HG03354 (cell line): ENCODE measurements at regions not wholly inside any gene's neighbourhood (a gene's known extent, or its start where the extent isn't known, plus 50 kb on each side); places are given as distances from the start of the nearest gene placed in this dataset.

Experiments
- ATAC-seq: cut with Tn5 transposase; IDR thresholded peaks from one replicate; pipeline ENCODE4 v1.9.1; 2021; ENCODE audit warnings: mild to moderate bottlenecking; ENCODE audit not compliant: unreplicated experiment, poor library complexity, severe bottlenecking

- ATAC-seq: no peak
Measured at GRCh38 chr7:41835976-41836530, 133.2 kb upstream of the INHBA start.

GRCh38 chr7:41834805-41835694 is 132.2 kb upstream of the INHBA start:
- ATAC-seq: no peak

GRCh38 chr7:41832941-41833340 is 130.1 kb upstream of the INHBA start:
- ATAC-seq: no peak

DNA sequence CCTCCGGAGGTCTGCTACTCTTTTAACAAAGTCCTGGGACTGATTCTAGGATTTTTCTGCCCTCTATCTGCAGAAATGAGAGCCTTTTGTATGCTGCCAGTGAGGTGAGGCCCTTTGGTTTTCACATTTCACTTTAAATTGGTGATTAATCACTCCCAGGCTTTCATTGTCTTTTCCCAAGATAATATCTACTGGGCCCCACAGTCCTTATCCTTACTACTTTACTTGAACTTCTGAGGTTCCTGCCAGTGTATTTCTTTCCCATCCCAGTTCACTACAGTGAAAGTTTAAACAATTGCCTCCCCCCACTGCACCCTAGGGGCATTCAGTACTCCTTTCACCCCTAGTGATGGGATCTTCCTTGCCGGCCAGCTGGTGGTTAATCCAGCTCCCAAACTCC is 127.4 kb upstream of the INHBA start:
- no peak for ATAC-seq

DNA sequence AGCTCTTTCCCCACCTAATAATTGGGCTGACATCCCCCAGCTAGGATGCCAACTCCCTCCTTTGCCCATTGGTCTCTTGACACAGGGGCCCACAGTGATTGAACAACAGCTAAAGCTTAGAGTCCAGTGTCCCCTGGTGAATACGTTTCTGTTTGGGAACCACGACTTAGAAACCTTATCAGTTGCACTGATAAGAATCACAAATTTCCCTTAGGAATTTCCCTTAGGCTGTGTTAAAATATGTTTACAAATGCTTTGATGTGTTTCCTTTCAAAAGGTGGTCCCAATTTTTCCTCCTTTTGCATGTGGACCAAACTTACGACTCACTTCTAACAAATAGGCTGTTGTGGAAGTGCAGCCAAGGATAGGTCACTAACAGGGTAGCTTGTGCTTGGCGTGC is 126.0 kb upstream of the INHBA start:
- ATAC-seq: no peak

DNA sequence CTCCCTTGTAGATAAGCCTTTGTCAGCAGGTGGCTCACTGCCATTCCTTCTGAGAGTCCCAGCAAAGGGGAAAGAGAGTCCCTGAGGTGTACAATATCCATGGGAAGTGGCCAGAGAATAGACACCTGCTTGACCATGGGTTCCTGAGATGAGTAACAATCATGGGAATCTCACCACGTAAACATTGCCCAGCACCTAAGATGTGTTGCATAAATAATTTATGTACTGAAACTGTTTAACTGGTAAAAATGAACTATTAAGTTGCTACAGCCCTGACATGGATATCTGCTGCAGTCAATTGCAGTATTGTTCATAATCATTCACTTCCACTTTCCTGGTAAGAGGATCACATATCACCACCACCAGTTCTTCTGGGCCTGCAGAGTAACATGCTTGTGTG is 123.8 kb upstream of the INHBA start:
- no peak for ATAC-seq

DNA sequence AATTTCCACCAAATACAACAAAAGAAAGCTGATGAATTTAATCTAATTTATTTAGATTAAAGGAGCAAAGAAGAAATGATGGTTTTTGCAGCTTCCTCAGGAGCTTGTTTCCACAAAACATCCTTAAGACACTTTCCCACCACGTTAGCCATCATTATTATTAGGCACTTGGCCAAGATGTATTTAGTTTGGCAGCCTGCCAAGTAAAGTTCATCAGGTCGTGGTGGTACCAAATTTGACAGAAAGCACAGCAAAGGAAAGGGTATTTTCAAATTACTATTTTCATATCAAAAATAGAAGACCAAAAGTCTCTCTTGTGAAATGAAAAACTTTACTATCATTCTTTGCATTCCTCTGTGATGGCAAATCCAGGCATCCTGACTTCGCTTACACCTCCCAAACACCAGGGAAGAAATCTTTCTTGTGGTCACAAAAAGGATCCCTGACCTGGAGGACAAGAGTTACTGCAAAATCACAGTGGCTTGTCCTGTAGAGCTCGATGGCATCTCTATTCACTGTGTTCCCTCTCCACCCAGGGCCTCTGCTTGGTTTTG is 123.1 kb upstream of the INHBA start:
- ATAC-seq: no peak

- no peak for ATAC-seq
Measured at GRCh38 chr7:41824284-41824683, 121.4 kb upstream of the INHBA start.

DNA sequence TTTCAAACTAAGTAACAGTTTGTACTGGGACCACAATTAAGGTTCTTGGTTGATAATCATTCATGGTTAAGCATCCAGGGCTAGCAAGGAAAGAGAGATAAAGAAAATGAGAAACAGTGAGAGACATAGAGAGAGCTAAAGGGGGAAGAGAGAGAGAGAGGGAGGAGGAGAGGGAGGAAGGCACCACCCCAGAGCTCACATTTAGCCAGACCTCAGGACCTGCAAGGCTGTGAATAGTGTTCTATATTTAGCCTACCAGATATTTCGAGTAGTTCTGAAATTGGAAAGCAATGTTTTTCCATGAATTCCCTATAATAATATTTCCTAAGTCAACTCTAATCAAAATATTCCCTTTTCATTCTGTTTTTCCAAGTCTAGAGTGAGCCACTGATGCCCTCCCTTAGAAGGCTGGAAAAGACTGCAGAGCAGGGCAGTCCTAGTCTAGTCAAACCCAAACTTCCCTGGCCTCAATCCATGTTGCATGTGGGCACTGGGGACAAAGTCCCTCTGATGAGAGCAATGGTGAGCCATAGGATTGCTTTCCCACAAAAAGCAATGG is 119.4 kb upstream of the INHBA start:
- ATAC-seq: no peak

DNA sequence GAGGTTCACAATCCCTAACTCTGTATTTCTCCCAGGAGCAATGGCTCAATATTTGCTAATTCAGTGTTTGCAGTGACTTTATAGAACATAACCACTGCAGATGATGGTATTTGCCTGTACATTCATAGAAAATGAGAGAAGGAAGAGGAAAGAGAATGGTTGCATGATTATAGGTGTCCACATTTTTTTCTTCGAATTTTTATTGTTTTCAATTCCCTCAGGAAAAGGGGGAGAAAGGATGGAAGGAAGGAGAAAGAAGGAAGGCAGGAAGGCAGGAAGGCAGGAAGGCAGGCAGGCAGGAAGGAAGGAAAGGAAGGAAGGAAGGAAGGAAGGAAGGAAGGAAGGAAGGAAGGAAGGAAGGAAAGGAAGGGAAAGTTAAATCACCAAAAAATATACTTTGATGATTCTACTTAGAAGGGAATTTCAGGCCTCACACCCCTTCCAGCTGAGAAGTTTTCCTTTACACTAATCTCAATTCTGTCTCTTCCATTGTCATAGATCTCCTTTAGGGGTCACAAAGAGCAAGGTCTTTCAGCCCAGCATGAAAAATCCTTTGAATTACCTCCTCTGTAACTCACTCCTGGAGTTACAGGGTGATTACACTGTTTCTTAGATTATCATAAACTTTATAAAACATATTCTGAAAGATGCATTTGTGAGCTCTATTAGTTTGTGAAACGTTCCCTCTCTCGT is 118.8 kb upstream of the INHBA start:
- no peak for ATAC-seq

DNA sequence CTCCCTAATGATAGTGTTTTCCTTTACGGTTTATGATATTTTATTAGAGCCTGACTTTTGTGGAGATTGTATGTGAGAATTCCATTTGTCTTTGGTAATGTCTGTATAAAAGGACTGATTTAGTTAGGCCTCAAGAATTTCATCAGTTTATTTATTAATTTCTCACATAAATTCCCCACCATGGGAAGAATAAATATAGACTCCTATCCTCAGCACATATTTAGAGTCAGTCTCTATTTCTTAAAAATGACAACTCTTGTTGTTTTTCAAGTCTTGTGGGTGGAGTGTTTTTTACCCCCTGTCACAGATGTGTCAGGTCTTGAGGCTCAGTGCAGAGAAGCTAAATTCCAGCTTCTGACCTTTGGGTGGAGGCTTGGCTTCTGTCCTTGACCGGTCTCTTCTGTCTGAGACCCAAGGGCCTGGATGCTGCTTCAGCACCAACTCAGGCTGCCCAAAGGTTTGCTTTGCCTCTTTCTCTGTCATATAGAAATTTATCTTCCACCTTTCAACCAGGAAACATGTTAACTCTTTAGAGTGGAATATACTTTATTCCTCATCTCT is 117.3 kb upstream of the INHBA start:
- ATAC-seq: no peak

GRCh38 chr7:41819645-41820044 is 116.8 kb upstream of the INHBA start:
- ATAC-seq: no peak

DNA sequence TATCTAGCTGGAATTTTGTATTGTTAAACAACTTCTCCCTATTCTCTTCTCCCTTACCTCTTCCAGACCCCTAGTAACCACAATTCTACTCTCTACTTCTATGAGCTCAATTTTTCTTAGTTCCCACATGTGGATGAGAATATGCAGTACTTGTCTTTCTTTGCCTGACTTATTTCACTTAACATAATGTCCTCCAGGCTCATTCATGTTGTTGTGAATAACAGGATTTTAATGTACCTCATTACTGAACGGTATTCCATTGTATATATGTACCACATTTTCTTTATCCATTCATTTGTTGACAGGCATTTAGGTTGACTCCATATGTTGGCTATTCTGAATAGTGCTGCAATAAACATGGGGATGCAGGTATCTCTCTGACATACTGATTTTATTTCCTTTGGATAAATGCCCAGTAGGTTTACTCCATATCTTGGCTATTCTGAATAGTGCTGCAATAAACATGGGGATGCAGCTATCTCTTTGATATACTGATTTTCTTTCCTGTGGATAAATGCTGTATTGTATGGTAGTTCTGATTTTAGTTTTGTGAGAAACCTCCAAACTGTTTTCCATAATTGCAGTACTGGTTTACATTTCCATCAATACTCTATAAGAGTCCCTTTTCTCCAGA is 116.0 kb upstream of the INHBA start:
- ATAC-seq: no peak

DNA sequence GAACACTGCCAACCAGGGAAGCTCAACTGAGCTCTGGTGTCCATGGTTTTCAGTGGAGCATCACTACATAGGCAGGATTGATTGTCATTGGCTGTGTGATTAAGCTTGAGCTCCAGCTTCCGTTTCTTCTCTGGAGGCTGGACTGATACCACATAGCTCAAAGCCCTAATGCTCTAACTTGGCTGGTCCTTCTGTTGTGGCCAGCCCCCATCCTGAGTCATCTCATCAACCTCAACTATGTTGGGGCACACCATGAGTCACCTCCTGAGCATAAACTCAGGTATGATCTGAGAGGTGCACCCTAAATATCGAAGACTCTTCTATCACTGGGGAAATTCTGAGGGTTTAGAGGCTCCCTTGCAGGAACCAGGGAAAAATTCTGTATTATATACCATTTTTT is 114.5 kb upstream of the INHBA start:
- ATAC-seq: peak; percentile 48

DNA sequence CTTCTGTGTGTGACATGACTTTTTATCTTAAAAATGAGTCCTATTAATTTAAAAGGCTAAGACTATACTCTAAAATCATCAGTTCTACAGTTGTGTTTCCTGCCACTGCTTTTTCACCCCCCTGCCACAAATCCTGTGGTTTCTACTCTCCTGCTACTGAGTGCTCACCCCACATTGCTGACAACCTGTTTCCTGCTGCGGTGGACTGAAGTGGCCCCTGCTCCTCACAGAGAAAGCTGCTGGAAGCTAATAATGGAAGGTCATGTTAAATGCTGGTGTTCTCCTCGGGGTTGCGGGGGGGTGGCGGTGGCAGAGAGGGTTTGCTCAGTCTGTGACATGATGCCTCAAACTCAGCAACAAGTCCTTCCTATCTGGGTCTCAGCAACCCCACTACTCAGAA is 113.2 kb upstream of the INHBA start:
- ATAC-seq: peak; percentile 66

GRCh38 chr7:41814888-41815287 is 112.0 kb upstream of the INHBA start:
- no peak for ATAC-seq

- ATAC-seq: no peak
Measured at GRCh38 chr7:41813286-41813685, 110.4 kb upstream of the INHBA start.

DNA sequence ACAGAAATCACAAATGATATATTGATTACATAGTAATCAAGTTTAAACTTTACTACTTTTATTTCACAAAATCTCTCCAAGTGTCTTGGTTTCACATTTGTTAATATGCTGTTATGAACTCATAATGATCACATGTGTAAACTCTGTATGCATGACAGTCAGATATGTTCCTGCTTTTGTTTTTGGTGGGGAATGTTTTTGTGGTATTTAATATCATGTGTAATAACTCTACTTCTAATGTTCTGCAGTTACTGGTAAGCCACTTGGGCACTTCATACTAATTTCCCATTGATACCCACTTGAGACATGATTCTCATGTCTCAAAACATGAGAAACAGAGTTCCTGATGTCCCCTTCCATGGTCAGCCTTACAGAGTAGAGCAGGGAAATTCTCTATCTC is 109.1 kb upstream of the INHBA start:
- ATAC-seq: no peak

DNA sequence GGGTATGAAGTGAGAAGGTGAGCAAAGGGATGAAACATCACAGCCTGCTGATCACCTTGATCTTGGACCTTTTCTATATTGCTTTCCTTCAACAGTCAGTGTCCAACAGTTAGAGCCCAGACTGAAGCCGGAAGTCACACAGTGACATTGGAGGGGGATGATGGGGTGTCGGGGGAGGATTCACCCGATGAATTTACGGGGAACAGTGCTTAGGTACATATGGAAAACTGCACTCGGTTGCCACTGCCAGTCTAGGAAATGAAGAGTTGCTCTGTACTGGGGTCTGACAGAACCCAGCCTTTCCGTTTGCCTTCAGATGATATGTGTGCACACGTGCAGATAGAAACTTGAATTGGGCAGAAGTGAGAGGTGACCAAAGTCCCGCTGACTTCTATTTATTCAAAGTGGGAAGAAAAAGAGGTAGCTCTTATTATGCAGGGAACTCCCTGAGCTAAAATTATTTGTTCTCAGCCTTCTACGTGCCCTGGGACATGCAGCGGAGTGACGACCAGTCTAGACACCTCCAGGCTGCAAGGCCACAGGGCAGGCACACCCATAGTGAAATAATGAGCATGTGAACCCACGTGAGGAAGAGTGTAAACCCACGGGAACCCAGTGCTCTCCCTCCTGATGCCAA is 107.2 kb upstream of the INHBA start:
- ATAC-seq: peak; percentile 76
